ENCODE measurements at regions not wholly inside any gene's neighbourhood (a gene's known extent, or its start where the extent isn't known, plus 50 kb on each side); places are given as distances from the start of the nearest gene placed in this dataset.

- no peak for DNase-seq
Measured at GRCh38 chr12:78795934-78796445, 68.6 kb upstream of the SYT1 start.

- no peak for DNase-seq
Measured at GRCh38 chr12:78797196-78797931, 67.2 kb upstream of the SYT1 start.

GRCh38 chr12:78799649-78800048 is 64.9 kb upstream of the SYT1 start:
- no peak for DNase-seq

- DNase-seq: no peak
Measured at GRCh38 chr12:78802593-78802992, 62.0 kb upstream of the SYT1 start.

DNA sequence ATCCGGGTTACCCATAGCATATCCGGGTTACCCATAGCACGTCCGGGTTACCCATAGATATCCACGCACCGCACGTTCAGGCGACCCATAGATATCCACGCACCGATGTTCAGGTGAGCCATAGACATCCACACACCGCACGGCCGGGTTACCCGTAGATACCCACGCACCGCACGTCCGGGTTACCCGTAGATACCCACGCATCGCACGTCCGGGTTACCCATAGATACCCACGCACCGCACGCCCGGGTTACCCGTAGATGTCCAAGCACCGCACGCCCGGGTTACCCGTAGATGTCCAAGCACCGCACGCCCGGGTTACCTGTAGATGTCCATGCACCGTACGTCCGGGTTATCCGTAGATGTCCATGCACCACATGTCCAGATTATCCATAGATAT is 60.3 kb upstream of the SYT1 start:
- DNase-seq: no peak

Measured in RPMI8226 (cell line).